ENCODE measurements at regions not wholly inside any gene's neighbourhood (a gene's known extent, or its start where the extent isn't known, plus 50 kb on each side); places are given as distances from the start of the nearest gene placed in this dataset.

DNA sequence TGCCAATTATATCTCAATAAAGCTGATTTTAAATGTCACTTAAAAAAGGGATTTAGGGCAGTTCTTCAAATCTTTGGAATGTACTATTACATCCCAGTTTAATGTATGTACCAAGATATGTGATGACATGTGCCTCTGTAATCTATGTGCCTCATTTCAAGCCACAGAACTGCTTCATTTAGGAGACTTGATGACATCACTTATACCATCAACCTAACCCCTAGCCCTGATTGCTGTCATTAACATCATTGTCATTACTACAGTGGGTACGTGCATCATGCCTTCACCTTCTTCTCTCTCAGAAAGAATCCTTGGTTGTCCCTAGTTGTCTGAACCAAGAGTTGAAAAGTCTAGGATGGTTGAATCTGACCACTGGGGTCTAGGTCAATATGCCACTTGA is 134.3 kb upstream of the RAB11FIP2 start:
- TF ChIP-seq CTCF (IDR thresholded peaks at IDR 0.05; ENCODE audit: insufficient read depth, low read depth, low read length, missing control alignments): no peak
- no peak overlapping the region for H3K4me3 ChIP-seq (ENCODE audit: low read depth, low read length)
- DNase-seq (ENCODE audit: low read depth): no peak

DNA sequence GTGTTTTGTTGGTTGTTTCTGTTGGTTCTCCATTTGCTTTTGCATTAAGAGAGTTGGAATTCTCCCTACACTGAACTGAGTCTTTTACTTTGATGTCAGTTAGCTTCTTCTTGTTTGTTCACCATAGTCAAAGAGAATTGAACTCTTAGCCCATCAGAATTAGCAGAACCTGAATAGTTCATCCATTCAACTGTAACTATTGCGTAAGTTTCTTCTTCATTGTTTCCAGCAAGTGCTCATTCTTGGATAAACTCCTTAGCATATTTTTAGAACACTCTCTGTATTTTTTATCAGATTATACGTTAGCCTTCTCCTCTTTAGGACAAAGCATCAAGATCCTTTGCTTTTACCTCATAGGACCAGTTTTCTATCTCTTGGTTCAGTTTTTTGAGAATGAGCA is 128.4 kb upstream of the RAB11FIP2 start:
- no peak for TF ChIP-seq CTCF (IDR thresholded peaks at IDR 0.05; ENCODE audit: insufficient read depth, low read depth, low read length, missing control alignments)
- H3K4me3 ChIP-seq (ENCODE audit: low read depth, low read length): no peak overlapping the region
- DNase-seq (ENCODE audit: low read depth): no peak

GRCh38 chr10:118173296-118173695 is 126.6 kb upstream of the RAB11FIP2 start:
- no peak for TF ChIP-seq CTCF (IDR thresholded peaks at IDR 0.05; ENCODE audit: insufficient read depth, low read depth, low read length, missing control alignments)

DNA sequence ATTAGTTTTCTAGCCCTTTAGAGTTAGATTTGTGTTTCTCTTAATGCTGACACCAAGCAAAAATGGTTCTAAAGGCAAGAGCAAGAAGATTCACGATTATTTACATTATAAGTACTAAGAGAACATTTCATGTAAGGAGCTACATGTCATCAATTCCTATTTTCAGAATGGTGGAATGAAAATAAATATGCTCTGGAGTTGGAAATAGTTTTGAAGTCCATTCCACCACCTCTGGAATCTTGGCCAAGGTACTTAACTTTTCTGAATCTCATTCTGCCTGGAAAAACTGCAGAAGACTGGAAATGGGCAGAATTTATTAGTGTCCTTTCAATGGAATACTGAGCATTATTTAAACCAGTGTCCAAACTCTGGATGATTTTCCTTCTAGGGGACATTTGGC is 125.1 kb upstream of the RAB11FIP2 start:
- TF ChIP-seq CTCF (IDR thresholded peaks at IDR 0.05; ENCODE audit: insufficient read depth, low read depth, low read length, missing control alignments): no peak
- no peak for DNase-seq (ENCODE audit: low read depth)
- H3K4me3 ChIP-seq (ENCODE audit: low read depth, low read length): no peak overlapping the region

More at GRCh38 chr10:118173296-118173695, 126.6 kb upstream of the RAB11FIP2 start:
- no peak overlapping the region for H3K4me3 ChIP-seq (ENCODE audit: low read depth, low read length)
- no peak for DNase-seq (ENCODE audit: low read depth)

- H3K4me3 ChIP-seq (ENCODE audit: low read depth, low read length): no peak overlapping the region
- no peak for DNase-seq (ENCODE audit: low read depth)
- no peak for TF ChIP-seq CTCF (IDR thresholded peaks at IDR 0.05; ENCODE audit: insufficient read depth, low read depth, low read length, missing control alignments)
Observed at GRCh38 chr10:118167056-118167700, 120.4 kb upstream of the RAB11FIP2 start.

GRCh38 chr10:118163217-118163616 is 116.5 kb upstream of the RAB11FIP2 start:
- no peak for DNase-seq (ENCODE audit: low read depth)
- TF ChIP-seq CTCF (IDR thresholded peaks at IDR 0.05; ENCODE audit: insufficient read depth, low read depth, low read length, missing control alignments): no peak
- H3K4me3 ChIP-seq (ENCODE audit: low read depth, low read length): no peak overlapping the region

Data from GM12865 (cell line).